Thyroid gland (tissue), 4 donors: ENCODE measurements at regions not wholly inside any gene's neighbourhood (a gene's known extent, or its start where the extent isn't known, plus 50 kb on each side); places are given as distances from the start of the nearest gene placed in this dataset.

Experiments used
- POLR2A ChIP-seq, 2 donors: fragments of 450-650 bp; IDR thresholded peaks; one replicate each; pipeline ENCODE4 v1.6.1; 2017; ENCODE audit warnings: antibody characterized with exemption in 2 of 2, mild to moderate bottlenecking in 2 of 2, moderate library complexity in 1 of 2
- TF ChIP-seq, protein P1 (sequence below), 6 experiments: fragments of 200-600 bp in 3 of 6; fragments of 450-650 bp in 3 of 6; sonication (generic) in 3 of 6; IDR thresholded peaks; one replicate each; pipeline ENCODE4 v1.5.1; 2016 to 2019; ENCODE audit warnings: antibody characterized with exemption in 6 of 6, mild to moderate bottlenecking in 2 of 6, inconsistent platforms in 1 of 6, moderate library complexity in 1 of 6

DNA sequence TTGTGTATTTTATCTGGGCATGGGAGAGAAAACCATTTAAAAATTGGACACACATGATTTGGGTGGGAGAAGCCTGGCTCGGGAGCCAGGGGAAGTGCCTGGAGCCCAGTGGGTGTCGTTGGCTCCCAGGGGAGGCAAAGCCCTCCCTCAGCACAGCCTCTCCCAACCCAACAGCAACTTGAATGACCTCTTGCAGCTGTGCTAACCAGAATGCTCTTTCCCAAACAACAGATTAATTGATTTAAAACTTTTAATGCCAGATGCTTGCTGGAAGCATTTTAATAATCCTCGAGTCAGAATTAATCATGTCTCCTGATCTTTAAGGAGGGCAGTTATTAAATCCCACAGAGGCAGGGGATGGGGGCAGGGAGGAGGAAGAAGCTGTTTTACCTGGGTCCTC, 401.6 kb downstream of the BUD13 start:
- TF ChIP-seq, protein P1, sequence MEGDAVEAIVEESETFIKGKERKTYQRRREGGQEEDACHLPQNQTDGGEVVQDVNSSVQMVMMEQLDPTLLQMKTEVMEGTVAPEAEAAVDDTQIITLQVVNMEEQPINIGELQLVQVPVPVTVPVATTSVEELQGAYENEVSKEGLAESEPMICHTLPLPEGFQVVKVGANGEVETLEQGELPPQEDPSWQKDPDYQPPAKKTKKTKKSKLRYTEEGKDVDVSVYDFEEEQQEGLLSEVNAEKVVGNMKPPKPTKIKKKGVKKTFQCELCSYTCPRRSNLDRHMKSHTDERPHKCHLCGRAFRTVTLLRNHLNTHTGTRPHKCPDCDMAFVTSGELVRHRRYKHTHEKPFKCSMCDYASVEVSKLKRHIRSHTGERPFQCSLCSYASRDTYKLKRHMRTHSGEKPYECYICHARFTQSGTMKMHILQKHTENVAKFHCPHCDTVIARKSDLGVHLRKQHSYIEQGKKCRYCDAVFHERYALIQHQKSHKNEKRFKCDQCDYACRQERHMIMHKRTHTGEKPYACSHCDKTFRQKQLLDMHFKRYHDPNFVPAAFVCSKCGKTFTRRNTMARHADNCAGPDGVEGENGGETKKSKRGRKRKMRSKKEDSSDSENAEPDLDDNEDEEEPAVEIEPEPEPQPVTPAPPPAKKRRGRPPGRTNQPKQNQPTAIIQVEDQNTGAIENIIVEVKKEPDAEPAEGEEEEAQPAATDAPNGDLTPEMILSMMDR (IDR thresholded peaks at IDR 0.05): no peak
- TF ChIP-seq POLR2A (IDR thresholded peaks at IDR 0.05): no peak
